ENCODE measurements at regions not wholly inside any gene's neighbourhood (a gene's known extent, or its start where the extent isn't known, plus 50 kb on each side); places are given as distances from the start of the nearest gene placed in this dataset.

DNA sequence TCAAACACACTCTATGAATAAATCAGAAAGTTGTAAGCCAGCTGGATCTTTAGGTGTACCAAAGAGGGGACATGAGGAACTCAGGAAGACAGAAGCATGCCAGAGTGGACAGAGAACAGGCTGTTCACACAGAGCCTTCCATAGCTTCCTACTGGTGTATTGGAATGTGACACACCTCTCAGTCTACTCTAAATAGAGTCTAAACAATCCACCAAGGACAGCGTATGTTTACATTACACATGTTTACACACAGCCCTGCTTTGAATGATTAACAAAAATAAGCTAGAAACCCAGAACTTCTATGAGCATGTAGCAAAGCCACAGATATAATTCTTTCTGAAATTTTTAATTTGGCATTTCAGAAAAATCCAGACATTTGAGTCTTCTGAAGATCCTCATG, 1279.0 kb upstream of the CDH8 start:
- Histone ChIP-seq H3K4me3 (ENCODE audit: low read depth, low read length) (no peak overlapping the region), H3K36me3 (ENCODE audit: control insufficient read depth, insufficient read depth, low read length) (no peaks in the 10 kb centered on the region), H3K27me3 (replicated peaks; ENCODE audit: control insufficient read depth, insufficient read depth, low read length) (no peaks in the 10 kb centered on the region), H3K4me1 (no peaks in the 10 kb centered on the region; the same call in 1 of the 2 replicates), H3K9me3 (no peaks in the 10 kb centered on the region)
- H3K36me3 Mint-ChIP-seq (ENCODE audit: insufficient read depth, unreplicated experiment), result no peaks in the 10 kb centered on the region
- POLR2A ChIA-PET, result no interaction called here
- TF ChIP-seq, protein P1, sequence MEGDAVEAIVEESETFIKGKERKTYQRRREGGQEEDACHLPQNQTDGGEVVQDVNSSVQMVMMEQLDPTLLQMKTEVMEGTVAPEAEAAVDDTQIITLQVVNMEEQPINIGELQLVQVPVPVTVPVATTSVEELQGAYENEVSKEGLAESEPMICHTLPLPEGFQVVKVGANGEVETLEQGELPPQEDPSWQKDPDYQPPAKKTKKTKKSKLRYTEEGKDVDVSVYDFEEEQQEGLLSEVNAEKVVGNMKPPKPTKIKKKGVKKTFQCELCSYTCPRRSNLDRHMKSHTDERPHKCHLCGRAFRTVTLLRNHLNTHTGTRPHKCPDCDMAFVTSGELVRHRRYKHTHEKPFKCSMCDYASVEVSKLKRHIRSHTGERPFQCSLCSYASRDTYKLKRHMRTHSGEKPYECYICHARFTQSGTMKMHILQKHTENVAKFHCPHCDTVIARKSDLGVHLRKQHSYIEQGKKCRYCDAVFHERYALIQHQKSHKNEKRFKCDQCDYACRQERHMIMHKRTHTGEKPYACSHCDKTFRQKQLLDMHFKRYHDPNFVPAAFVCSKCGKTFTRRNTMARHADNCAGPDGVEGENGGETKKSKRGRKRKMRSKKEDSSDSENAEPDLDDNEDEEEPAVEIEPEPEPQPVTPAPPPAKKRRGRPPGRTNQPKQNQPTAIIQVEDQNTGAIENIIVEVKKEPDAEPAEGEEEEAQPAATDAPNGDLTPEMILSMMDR (IDR thresholded peaks at IDR 0.05; ENCODE audit: insufficient read depth in 1 of 2, low read depth in 1 of 2, low read length in 1 of 2, severe bottlenecking in 1 of 2, unreplicated experiment in 1 of 2), result no peak
- peak in 1 of 2 experiments; percentile 14 for DNase-seq
- CTCF ChIA-PET, result interaction anchor here (0.9 kb wide), 1 partner anchor 25 kb away, joined by 3 read pairs; no protein-coding TSS in a partner anchor
- BruUV-seq (replicated peaks), result no TSS peak
- no peak overlapping the region for H3K4me3 Mint-ChIP-seq (ENCODE audit: unreplicated experiment)
- no peak overlapping the region for H3K27ac Mint-ChIP-seq (ENCODE audit: unreplicated experiment)
- no peaks in the 10 kb centered on the region for H3K27me3 Mint-ChIP-seq (ENCODE audit: insufficient read depth, unreplicated experiment)
- no peaks in the 10 kb centered on the region for H3K9me3 Mint-ChIP-seq (ENCODE audit: unreplicated experiment)
- H3K4me1 Mint-ChIP-seq (ENCODE audit: low read depth, unreplicated experiment), result no peaks in the 10 kb centered on the region
- intact Hi-C loops (cut with micrococcal nuclease; ENCODE audit: unreplicated experiment), result no loop called here

DNA sequence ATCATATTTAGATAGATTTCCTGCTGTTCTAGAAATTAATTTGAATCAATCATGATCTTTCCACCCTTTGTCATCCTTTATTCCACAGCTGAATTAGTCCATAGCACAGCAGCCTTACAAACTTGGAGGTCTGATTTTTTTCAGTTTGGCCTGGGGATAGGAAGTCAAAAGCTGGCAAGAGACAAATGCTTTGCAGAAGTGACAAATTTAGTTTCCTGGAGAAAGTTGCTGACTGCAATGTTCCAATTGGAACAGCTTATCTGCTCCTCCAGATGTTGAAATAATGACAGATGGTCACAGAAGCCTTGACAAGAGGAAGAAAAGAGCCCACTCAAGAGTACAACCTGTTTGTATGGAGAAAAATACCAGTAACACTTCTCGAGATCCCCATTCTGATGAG, 1276.1 kb upstream of the CDH8 start:
- TF ChIP-seq, protein P1 (IDR thresholded peaks at IDR 0.05; ENCODE audit: insufficient read depth in 1 of 2, low read depth in 1 of 2, low read length in 1 of 2, severe bottlenecking in 1 of 2, unreplicated experiment in 1 of 2), result no peak
- Histone ChIP-seq H3K4me1 (no peaks in the 10 kb centered on the region; the same call in 1 of the 2 replicates), H3K4me3 (ENCODE audit: low read depth, low read length) (no peak overlapping the region), H3K36me3 (ENCODE audit: control insufficient read depth, insufficient read depth, low read length) (no peaks in the 10 kb centered on the region), H3K27me3 (replicated peaks; ENCODE audit: control insufficient read depth, insufficient read depth, low read length) (no peaks in the 10 kb centered on the region), H3K9me3 (no peaks in the 10 kb centered on the region)
- intact Hi-C loops (cut with micrococcal nuclease; ENCODE audit: unreplicated experiment), result no loop called here
- CTCF ChIA-PET, result no interaction called here
- POLR2A ChIA-PET, result no interaction called here
- DNase-seq, result no peak
- H3K4me1 Mint-ChIP-seq (ENCODE audit: low read depth, unreplicated experiment), result no peaks in the 10 kb centered on the region
- no peaks in the 10 kb centered on the region for H3K36me3 Mint-ChIP-seq (ENCODE audit: insufficient read depth, unreplicated experiment)
- H3K27ac Mint-ChIP-seq (ENCODE audit: unreplicated experiment), result no peak overlapping the region
- H3K27me3 Mint-ChIP-seq (ENCODE audit: insufficient read depth, unreplicated experiment), result no peaks in the 10 kb centered on the region
- H3K9me3 Mint-ChIP-seq (ENCODE audit: unreplicated experiment), result no peaks in the 10 kb centered on the region
- no peak overlapping the region for H3K4me3 Mint-ChIP-seq (ENCODE audit: unreplicated experiment)
- no TSS peak for BruUV-seq (replicated peaks)

DNA sequence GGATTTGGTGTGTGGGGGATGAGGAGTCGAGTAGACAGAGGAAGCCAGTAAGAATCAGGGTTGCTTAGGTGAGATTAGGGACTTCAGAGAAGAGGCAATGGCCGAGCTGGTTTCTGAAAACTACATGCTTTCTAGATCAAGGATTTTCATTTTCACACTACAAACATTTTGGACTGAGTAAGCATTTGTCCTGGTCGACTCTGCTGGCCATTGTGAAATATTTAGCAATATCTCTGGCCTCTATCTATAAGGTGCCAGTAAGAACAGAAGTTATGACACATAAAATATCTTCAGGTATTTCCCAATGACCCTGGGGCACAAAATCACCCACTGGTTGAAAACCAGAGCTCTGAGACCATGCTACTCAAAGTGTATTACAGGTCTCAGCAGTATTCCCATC, 1275.1 kb upstream of the CDH8 start:
- TF ChIP-seq, protein P1 (IDR thresholded peaks at IDR 0.05; ENCODE audit: insufficient read depth in 1 of 2, low read depth in 1 of 2, low read length in 1 of 2, severe bottlenecking in 1 of 2, unreplicated experiment in 1 of 2), result no peak
- Mint-ChIP-seq H3K4me1 (ENCODE audit: low read depth, unreplicated experiment) (no peaks in the 10 kb centered on the region), H3K9me3 (ENCODE audit: unreplicated experiment) (no peaks in the 10 kb centered on the region), H3K27ac (ENCODE audit: unreplicated experiment) (no peak overlapping the region), H3K4me3 (ENCODE audit: unreplicated experiment) (no peak overlapping the region), H3K27me3 (ENCODE audit: insufficient read depth, unreplicated experiment) (no peaks in the 10 kb centered on the region), H3K36me3 (ENCODE audit: insufficient read depth, unreplicated experiment) (no peaks in the 10 kb centered on the region)
- POLR2A ChIA-PET, result no interaction called here
- Histone ChIP-seq H3K4me1 (no peaks in the 10 kb centered on the region; the same call in 1 of the 2 replicates), H3K4me3 (ENCODE audit: low read depth, low read length) (no peak overlapping the region), H3K9me3 (no peaks in the 10 kb centered on the region), H3K27me3 (replicated peaks; ENCODE audit: control insufficient read depth, insufficient read depth, low read length) (no peaks in the 10 kb centered on the region), H3K36me3 (ENCODE audit: control insufficient read depth, insufficient read depth, low read length) (no peaks in the 10 kb centered on the region)
- CTCF ChIA-PET, result no interaction called here
- intact Hi-C loops (cut with micrococcal nuclease; ENCODE audit: unreplicated experiment), result no loop called here
- BruUV-seq (replicated peaks), result no TSS peak
- no peak for DNase-seq
